PC-3 (cell line): ENCODE measurements at regions not wholly inside any gene's neighbourhood (a gene's known extent, or its start where the extent isn't known, plus 50 kb on each side); places are given as distances from the start of the nearest gene placed in this dataset.

ENCODE experiments used
- ATAC-seq: fragments of 200-7000 bp; cut with Tn5 transposase; 2 replicates; pipeline ENCODE4 v1.9.1; 2020; ENCODE audit warnings: mild to moderate bottlenecking, moderate library complexity
- BruUV-seq: library from RNA; stranded (reverse); fragments of 400-500 nt; replicated peaks from 2 replicates; lab custom pipeline; 2021; lab: Mats Ljungman, UMichigan
- CTCF ChIA-PET: fragments of 300-600 bp; sonication (Branson Sonifier 250); formaldehyde crosslinking; loops from one replicate; lab custom pipeline; 2022; ENCODE audit warnings: antibody characterized with exemption; lab: Charles Lee
- POLR2A ChIA-PET: fragments of 300-600 bp; sonication (Branson Sonifier 250); formaldehyde crosslinking; loops from one replicate; lab custom pipeline; 2022; ENCODE audit warnings: antibody characterized with exemption; ENCODE audit not compliant: unreplicated experiment; lab: Charles Lee
- DNase-seq: peaks from one replicate; pipeline ENCODE4 v3.0.0-alpha.2; 2015
- H2AFZ ChIP-seq: fragments of 300-600 bp; sonication (generic); 2 replicates; pipeline ENCODE4 v1.6.0; 2016; ENCODE audit warnings: antibody characterized with exemption, low read length
- H3F3A ChIP-seq: fragments of 300-600 bp; sonication (generic); one replicate; pipeline ENCODE4 v1.6.0; 2017; ENCODE audit warnings: antibody characterized with exemption, low read length, control low read depth, mild to moderate bottlenecking; ENCODE audit not compliant: unreplicated experiment
- H3K27ac ChIP-seq: fragments of 300-600 bp; sonication (generic); 2 replicates; pipeline ENCODE4 v1.5.1; 2016; ENCODE audit warnings: mild to moderate bottlenecking, low read length
- H3K27me3 ChIP-seq: fragments of 300-600 bp; sonication (generic); 2 replicates; pipeline ENCODE4 v1.6.1; 2016; ENCODE audit warnings: low read length, mixed read lengths
- H3K36me3 ChIP-seq: fragments of 300-600 bp; sonication (generic); 2 replicates; pipeline ENCODE4 v1.6.1; 2016; ENCODE audit warnings: low read depth, mixed run types, low read length, mixed read lengths
- H3K4me1 ChIP-seq: fragments of 300-600 bp; sonication (generic); 2 replicates; pipeline ENCODE4 v1.5.1; 2016; ENCODE audit warnings: low read length; ENCODE audit not compliant: insufficient read depth
- H3K4me2 ChIP-seq: fragments of 300-600 bp; sonication (generic); 2 replicates; pipeline ENCODE4 v1.6.0; 2016; ENCODE audit warnings: low read length
- H3K4me3 ChIP-seq: fragments of 300-600 bp; sonication (generic); 2 replicates; pipeline ENCODE4 v1.5.1; 2016; ENCODE audit warnings: mild to moderate bottlenecking, low read length, mixed read lengths
- H3K79me2 ChIP-seq: fragments of 300-600 bp; sonication (generic); 2 replicates; pipeline ENCODE4 v1.6.1; 2017; ENCODE audit warnings: low read length, mixed read lengths
- H3K9ac ChIP-seq: fragments of 300-600 bp; sonication (generic); 2 replicates; pipeline ENCODE4 v1.6.0; 2016; ENCODE audit warnings: mild to moderate bottlenecking, low read length
- H3K9me2 ChIP-seq: fragments of 300-600 bp; sonication (generic); replicated peaks from 2 replicates; pipeline ENCODE4 v1.6.1; 2016; ENCODE audit warnings: mixed run types, low read length, mixed read lengths
- H3K9me3 ChIP-seq: fragments of 300-600 bp; sonication (generic); 2 replicates; pipeline ENCODE4 v1.6.1; 2016; ENCODE audit warnings: low read length, mixed read lengths
- H4K20me1 ChIP-seq: fragments of 300-600 bp; sonication (generic); 2 replicates; pipeline ENCODE4 v1.6.1; 2016; ENCODE audit warnings: low read length, mixed read lengths
- EZH2 ChIP-seq: fragments of 300-600 bp; sonication (generic); IDR thresholded peaks from one replicate; pipeline ENCODE4 v1.6.1; 2017; ENCODE audit warnings: antibody characterized with exemption, mild to moderate bottlenecking, low read length; ENCODE audit not compliant: unreplicated experiment
- EZH2phosphoT487 ChIP-seq: fragments of 300-600 bp; sonication (generic); IDR thresholded peaks from 2 replicates; pipeline ENCODE4 v1.6.1; 2018; ENCODE audit warnings: mild to moderate bottlenecking, antibody characterized with exemption, low read length, borderline replicate concordance
- intact Hi-C: fragments of 100-400 bp; cut with micrococcal nuclease; formaldehyde crosslinking; loops from 2 replicates; pipeline ENCODE4 v1.9.0; 2023
- TF ChIP-seq, protein P1 (sequence below): fragments of 300-600 bp; sonication (generic); conservative IDR thresholded peaks from 2 replicates; pipeline ENCODE4 v1.5.1; 2017; ENCODE audit warnings: antibody characterized with exemption, low read depth, mild to moderate bottlenecking, low read length

- Histone ChIP-seq H3K4me1 (peaks cover 15% of the 10 kb centered on the region), H3K27ac (no peak overlapping the region), H3K4me2 (no peak overlapping the region), H3K9me3 (no peaks in the 10 kb centered on the region), H2AFZ (no peak overlapping the region), H3K9me2 (no peaks in the 10 kb centered on the region), H4K20me1 (no peaks in the 10 kb centered on the region), H3K79me2 (no peaks in the 10 kb centered on the region), H3K9ac (no peak overlapping the region), H3K4me3 (no peak overlapping the region), H3K36me3 (no peaks in the 10 kb centered on the region), H3F3A (no peaks in the 10 kb centered on the region), H3K27me3 (no peaks in the 10 kb centered on the region)
- intact Hi-C loops = no loop called here
- no TSS peak for BruUV-seq
- ChIA-PET POLR2A (interaction anchor here (0.6 kb wide), 1 partner anchor 238 kb away, joined by 3 read pairs; no protein-coding TSS in a partner anchor), CTCF (no interaction called here)
- no peak for DNase-seq
- no peak for ATAC-seq
- TF ChIP-seq EZH2phosphoT487 (no peak), EZH2 (no peak)
- TF ChIP-seq, protein P1, sequence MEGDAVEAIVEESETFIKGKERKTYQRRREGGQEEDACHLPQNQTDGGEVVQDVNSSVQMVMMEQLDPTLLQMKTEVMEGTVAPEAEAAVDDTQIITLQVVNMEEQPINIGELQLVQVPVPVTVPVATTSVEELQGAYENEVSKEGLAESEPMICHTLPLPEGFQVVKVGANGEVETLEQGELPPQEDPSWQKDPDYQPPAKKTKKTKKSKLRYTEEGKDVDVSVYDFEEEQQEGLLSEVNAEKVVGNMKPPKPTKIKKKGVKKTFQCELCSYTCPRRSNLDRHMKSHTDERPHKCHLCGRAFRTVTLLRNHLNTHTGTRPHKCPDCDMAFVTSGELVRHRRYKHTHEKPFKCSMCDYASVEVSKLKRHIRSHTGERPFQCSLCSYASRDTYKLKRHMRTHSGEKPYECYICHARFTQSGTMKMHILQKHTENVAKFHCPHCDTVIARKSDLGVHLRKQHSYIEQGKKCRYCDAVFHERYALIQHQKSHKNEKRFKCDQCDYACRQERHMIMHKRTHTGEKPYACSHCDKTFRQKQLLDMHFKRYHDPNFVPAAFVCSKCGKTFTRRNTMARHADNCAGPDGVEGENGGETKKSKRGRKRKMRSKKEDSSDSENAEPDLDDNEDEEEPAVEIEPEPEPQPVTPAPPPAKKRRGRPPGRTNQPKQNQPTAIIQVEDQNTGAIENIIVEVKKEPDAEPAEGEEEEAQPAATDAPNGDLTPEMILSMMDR = no peak
Observed at GRCh38 chr6:16966791-16967469, 134.9 kb upstream of the STMND1 start.

DNA sequence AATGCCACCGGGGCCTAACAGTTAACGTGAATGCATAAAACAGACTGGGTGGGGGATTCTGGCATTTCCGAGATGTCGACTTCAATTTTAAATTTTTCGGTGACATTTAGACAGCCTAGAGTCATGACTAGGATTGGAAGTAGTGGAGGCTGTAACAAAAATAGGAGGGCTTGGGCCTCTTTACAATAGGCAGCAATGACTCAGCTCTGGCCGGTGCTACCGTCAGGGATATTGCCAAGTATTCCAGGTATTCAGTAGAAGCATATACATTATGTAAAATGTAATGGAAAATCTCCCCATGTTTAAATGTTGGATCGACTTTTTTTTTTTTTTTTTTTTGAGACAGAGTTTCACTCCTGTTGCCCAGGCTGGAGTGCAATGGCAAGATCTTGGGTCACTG lies 136.2 kb upstream of the STMND1 start:
- no peak overlapping the region for H3K27ac ChIP-seq
- no peak overlapping the region for H3K9ac ChIP-seq
- H3K9me2 ChIP-seq = no peaks in the 10 kb centered on the region
- ChIA-PET POLR2A (no interaction called here), CTCF (interaction anchor here (1.5 to 2.6 kb wide), 2 partner anchors 121 to 195 kb away, joined by 7 to 8 read pairs; no protein-coding TSS in a partner anchor)
- intact Hi-C loops = loop anchor here (1.0 kb wide), 2 partner anchors 121 to 201 kb away; no protein-coding TSS in a partner anchor
- H3K9me3 ChIP-seq = no peaks in the 10 kb centered on the region
- no peaks in the 10 kb centered on the region for H3F3A ChIP-seq
- BruUV-seq = no TSS peak
- ATAC-seq (peak; percentile 62), DNase-seq (peak; percentile 72)
- H3K4me2 ChIP-seq = peak overlapping the region; percentile 68; the same call in 1 of the 2 replicates
- no peak overlapping the region for H3K4me3 ChIP-seq
- H2AFZ ChIP-seq = peak overlapping the region; percentile 63; the same call in 1 of the 2 replicates
- H4K20me1 ChIP-seq = no peaks in the 10 kb centered on the region
- no peak for TF ChIP-seq EZH2
- TF ChIP-seq EZH2phosphoT487 = no peak
- TF ChIP-seq, protein P1 = no peak
- H3K36me3 ChIP-seq = no peaks in the 10 kb centered on the region
- H3K27me3 ChIP-seq = no peaks in the 10 kb centered on the region
- H3K79me2 ChIP-seq = no peaks in the 10 kb centered on the region
- peaks cover 24% of the 10 kb centered on the region for H3K4me1 ChIP-seq
